ENCODE measurements at regions not wholly inside any gene's neighbourhood (a gene's known extent, or its start where the extent isn't known, plus 50 kb on each side); places are given as distances from the start of the nearest gene placed in this dataset.

DNA sequence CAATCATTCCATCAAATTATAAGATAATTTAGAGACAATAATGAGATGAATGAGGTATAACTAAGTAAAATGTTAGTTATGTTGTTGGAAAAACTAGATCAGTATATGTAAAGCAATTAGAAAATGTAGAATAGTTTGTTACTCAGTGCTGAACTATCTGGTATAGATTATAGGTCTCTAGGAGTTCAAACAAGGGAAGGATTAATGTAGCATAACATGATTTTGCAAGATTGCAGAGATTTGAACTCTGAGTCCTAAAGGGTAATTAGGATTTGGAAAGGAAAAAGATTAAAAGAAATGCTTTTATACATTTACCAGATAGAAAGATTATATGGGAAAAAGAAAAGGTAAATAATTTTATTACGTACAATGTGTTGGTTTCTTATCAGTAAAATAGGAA lies 246.3 kb downstream of the KCNC2 start:
- Histone ChIP-seq H3K27me3 (ENCODE audit: control insufficient read depth, insufficient read depth, low read length) (no peaks in the 10 kb centered on the region), H4K20me1 (ENCODE audit: control insufficient read depth, extremely low read depth, insufficient read depth, low read length) (no peaks in the 10 kb centered on the region), H3K4me1 (ENCODE audit: control insufficient read depth, extremely low read depth, insufficient read depth, low read length) (no peaks in the 10 kb centered on the region), H3K9ac (ENCODE audit: insufficient read depth, low read length) (no peak overlapping the region), H3K79me2 (ENCODE audit: control insufficient read depth, insufficient read depth, low read length) (no peaks in the 10 kb centered on the region), H2AFZ (ENCODE audit: low read length) (no peak overlapping the region), H3K36me3 (ENCODE audit: control insufficient read depth, insufficient read depth, low read length) (no peaks in the 10 kb centered on the region), H3K4me3 (replicated peaks in 1 of 4; ENCODE audit: control extremely low read depth in 1 of 4, insufficient read depth in 1 of 4, low read depth in 3 of 4, low read length in 4 of 4) (no peak overlapping the region), H3K27ac (ENCODE audit: insufficient read depth, low read length) (no peak overlapping the region), H3K4me2 (ENCODE audit: extremely low read depth, insufficient read depth, low read length) (no peak overlapping the region), H3K9me3 (ENCODE audit: control insufficient read depth, insufficient read depth, low read depth, low read length) (no peaks in the 10 kb centered on the region)
- no peak for TF ChIP-seq EZH2 (IDR thresholded peaks at IDR 0.05; ENCODE audit: low read length, missing control alignments)
- TF ChIP-seq, protein P1, sequence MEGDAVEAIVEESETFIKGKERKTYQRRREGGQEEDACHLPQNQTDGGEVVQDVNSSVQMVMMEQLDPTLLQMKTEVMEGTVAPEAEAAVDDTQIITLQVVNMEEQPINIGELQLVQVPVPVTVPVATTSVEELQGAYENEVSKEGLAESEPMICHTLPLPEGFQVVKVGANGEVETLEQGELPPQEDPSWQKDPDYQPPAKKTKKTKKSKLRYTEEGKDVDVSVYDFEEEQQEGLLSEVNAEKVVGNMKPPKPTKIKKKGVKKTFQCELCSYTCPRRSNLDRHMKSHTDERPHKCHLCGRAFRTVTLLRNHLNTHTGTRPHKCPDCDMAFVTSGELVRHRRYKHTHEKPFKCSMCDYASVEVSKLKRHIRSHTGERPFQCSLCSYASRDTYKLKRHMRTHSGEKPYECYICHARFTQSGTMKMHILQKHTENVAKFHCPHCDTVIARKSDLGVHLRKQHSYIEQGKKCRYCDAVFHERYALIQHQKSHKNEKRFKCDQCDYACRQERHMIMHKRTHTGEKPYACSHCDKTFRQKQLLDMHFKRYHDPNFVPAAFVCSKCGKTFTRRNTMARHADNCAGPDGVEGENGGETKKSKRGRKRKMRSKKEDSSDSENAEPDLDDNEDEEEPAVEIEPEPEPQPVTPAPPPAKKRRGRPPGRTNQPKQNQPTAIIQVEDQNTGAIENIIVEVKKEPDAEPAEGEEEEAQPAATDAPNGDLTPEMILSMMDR (conservative IDR thresholded peaks at IDR 0.05 in 1 of 2, IDR thresholded peaks at IDR 0.05 in 1 of 2; ENCODE audit: low read depth in 1 of 2, low read length in 2 of 2) = no peak
- DNase-seq (ENCODE audit: low read depth in 2 of 2) = no peak

DNA sequence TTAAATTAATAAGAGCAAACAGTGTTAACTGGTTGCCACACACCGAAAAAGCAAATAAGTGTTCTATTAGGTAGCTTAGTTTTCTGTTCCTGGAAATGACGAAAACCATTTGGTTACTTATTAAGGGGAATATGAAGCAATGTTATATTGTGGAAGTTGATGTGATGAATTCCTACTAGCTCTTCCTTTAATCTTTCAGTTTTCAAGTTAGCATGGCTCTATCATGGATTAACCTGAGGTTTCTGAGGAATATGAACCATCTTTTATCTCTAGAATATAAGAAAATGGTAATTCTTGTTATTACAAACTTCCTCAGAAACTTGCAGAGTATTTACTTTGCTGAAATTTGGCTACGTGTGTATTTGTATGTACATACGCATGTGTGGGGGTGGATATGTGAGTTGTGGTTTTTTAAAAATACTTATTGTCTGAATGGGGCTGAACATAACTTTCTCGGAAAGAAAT lies 245.7 kb downstream of the KCNC2 start:
- Histone ChIP-seq H3K9ac (ENCODE audit: insufficient read depth, low read length) (no peak overlapping the region), H3K36me3 (ENCODE audit: control insufficient read depth, insufficient read depth, low read length) (no peaks in the 10 kb centered on the region), H4K20me1 (ENCODE audit: control insufficient read depth, extremely low read depth, insufficient read depth, low read length) (no peaks in the 10 kb centered on the region), H2AFZ (ENCODE audit: low read length) (no peak overlapping the region), H3K27me3 (ENCODE audit: control insufficient read depth, insufficient read depth, low read length) (no peaks in the 10 kb centered on the region), H3K27ac (ENCODE audit: insufficient read depth, low read length) (no peak overlapping the region), H3K79me2 (ENCODE audit: control insufficient read depth, insufficient read depth, low read length) (no peaks in the 10 kb centered on the region), H3K9me3 (ENCODE audit: control insufficient read depth, insufficient read depth, low read depth, low read length) (no peaks in the 10 kb centered on the region), H3K4me3 (replicated peaks in 1 of 4; ENCODE audit: control extremely low read depth in 1 of 4, insufficient read depth in 1 of 4, low read depth in 3 of 4, low read length in 4 of 4) (no peak overlapping the region), H3K4me1 (ENCODE audit: control insufficient read depth, extremely low read depth, insufficient read depth, low read length) (no peaks in the 10 kb centered on the region), H3K4me2 (ENCODE audit: extremely low read depth, insufficient read depth, low read length) (no peak overlapping the region)
- no peak for DNase-seq (ENCODE audit: low read depth in 2 of 2)
- TF ChIP-seq EZH2 (IDR thresholded peaks at IDR 0.05; ENCODE audit: low read length, missing control alignments) = no peak
- TF ChIP-seq, protein P1 (conservative IDR thresholded peaks at IDR 0.05 in 1 of 2, IDR thresholded peaks at IDR 0.05 in 1 of 2; ENCODE audit: low read depth in 1 of 2, low read length in 2 of 2) = no peak

DNA sequence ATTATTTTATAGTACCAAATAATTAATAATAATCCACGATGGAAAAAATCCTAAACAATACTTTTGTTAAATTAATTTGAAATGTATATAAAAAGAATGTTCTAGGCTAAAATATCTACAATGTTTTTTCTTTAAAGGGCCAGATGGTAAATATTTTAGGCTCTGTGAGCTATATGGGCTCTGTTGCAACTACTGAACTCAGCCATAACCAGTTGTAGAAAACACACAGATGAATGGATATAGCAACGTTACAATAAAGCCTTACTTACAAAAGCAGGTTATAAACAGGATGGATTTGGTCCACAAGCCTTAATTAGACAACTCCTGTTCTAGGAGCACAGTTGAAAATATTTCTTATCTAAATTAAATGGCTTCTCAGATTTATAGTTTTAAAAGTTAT lies 245.2 kb downstream of the KCNC2 start:
- no peak overlapping the region for H3K27ac ChIP-seq (ENCODE audit: insufficient read depth, low read length)
- H3K27me3 ChIP-seq (ENCODE audit: control insufficient read depth, insufficient read depth, low read length) = no peaks in the 10 kb centered on the region
- no peak overlapping the region for H3K4me2 ChIP-seq (ENCODE audit: extremely low read depth, insufficient read depth, low read length)
- H3K9me3 ChIP-seq (ENCODE audit: control insufficient read depth, insufficient read depth, low read depth, low read length) = no peaks in the 10 kb centered on the region
- H4K20me1 ChIP-seq (ENCODE audit: control insufficient read depth, extremely low read depth, insufficient read depth, low read length) = no peaks in the 10 kb centered on the region
- no peak overlapping the region for H3K9ac ChIP-seq (ENCODE audit: insufficient read depth, low read length)
- H3K79me2 ChIP-seq (ENCODE audit: control insufficient read depth, insufficient read depth, low read length) = no peaks in the 10 kb centered on the region
- H2AFZ ChIP-seq (ENCODE audit: low read length) = no peak overlapping the region
- TF ChIP-seq, protein P1 (conservative IDR thresholded peaks at IDR 0.05 in 1 of 2, IDR thresholded peaks at IDR 0.05 in 1 of 2; ENCODE audit: low read depth in 1 of 2, low read length in 2 of 2) = no peak
- no peak for TF ChIP-seq EZH2 (IDR thresholded peaks at IDR 0.05; ENCODE audit: low read length, missing control alignments)
- H3K4me1 ChIP-seq (ENCODE audit: control insufficient read depth, extremely low read depth, insufficient read depth, low read length) = no peaks in the 10 kb centered on the region
- no peaks in the 10 kb centered on the region for H3K36me3 ChIP-seq (ENCODE audit: control insufficient read depth, insufficient read depth, low read length)
- no peak for DNase-seq (ENCODE audit: low read depth in 2 of 2)
- no peak overlapping the region for H3K4me3 ChIP-seq (replicated peaks in 1 of 4; ENCODE audit: control extremely low read depth in 1 of 4, insufficient read depth in 1 of 4, low read depth in 3 of 4, low read length in 4 of 4)
